DLD1 (cell line): ENCODE measurements at regions not wholly inside any gene's neighbourhood (a gene's known extent, or its start where the extent isn't known, plus 50 kb on each side); places are given as distances from the start of the nearest gene placed in this dataset.
"Not testable (repeated sequence)": the region's sequence is repeated elsewhere in the genome, so short reads cannot be mapped to it uniquely, and the experiment has no call there.

Experiments
- in situ Hi-C: cut with HindIII; loops from 2 replicates; pipeline ENCODE4 v1.10.0; 2017; ENCODE audit warnings: low sequenced_read_pairs

DNA sequence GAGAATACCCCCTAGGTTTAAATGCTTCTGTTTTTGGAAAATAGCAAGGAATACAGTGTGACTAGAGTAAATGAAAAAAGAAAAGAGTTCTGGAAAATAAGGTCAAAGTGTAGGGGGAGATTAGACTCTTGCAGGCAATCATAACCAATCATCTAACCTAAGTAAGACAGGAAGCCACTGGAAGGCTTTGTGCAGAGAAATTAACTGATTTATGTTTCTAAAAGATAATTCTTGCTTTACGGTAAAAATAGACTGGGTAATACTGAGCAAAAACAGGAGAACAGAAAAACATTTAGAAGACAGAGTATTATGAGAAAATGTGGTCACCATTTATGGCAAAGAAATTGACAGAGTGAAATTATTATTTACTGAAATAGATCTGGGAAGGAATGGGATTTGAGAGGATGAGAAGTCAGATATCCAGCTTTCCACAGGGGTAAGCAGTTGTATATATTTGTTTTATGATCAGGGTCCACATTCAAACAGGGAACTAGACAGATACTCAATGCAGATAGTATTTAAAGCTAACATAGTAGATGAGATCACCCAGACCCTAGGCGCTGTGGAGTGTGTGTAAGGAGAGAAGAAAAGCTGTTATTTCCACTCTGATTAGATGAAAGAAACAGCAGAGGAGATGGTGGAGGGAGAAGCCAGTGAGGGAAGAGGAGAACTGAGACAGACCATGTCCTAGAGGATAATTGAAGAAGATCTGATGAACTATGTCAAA lies 1225.3 kb downstream of the CDH11 start:
- in situ Hi-C loops, result no loop called here

DNA sequence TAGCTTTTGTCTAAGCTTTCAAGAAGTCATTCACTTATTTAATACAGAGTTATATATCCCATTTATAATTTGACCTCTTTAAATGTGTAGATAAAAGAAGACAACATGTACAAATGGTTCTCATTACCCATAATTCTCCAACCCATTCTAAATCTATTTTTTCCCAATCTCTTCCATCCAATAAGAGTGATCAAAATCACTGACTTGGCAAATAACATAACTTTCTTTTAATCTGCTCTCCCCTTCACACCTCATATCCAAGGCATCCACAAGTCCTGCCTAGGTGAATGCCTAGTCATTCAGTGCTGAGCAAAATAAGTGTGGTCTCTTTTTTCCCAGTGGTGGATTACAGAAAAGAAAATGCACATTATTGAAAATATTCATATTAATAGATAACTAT lies 1231.1 kb downstream of the CDH11 start:
- in situ Hi-C loops, result no loop called here

DNA sequence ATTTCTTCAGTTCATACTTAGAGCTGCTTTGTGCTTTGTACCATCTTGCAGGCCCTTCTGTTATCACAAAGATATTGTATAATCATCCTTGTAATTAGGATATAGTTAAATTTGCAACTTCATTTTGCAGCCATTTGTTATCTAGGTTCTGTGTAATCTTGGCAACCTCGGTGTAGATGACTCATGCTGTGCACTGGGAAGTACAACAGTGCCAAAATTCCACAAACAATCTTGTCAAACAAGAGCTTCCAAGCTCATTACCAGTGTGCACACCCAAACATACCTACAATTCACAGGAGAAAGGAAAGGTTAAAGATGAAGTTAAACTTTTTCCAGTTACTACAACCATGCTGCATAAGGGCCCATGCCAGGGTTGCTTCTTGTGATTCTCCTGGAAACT lies 1231.8 kb downstream of the CDH11 start:
- in situ Hi-C loops, result no loop called here

DNA sequence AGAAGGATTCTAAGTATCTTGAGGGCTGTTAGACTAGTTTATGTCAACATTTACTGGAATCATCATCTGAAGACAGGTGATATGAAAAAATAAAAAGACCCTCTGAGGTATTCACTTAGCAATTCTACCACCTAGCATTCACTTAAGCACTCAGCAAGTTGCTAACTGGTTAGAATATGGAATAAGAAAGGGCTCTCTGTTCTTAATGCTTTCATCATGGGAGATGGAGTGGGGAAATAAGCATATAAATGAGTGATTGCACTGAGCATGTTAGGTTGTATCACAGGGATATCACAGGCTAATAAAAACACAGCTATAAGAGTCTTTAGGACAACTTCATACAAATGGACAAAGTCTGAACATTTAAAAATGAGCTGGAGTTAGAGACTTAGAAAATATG lies 1238.8 kb downstream of the CDH11 start:
- in situ Hi-C loops, result no loop called here

DNA sequence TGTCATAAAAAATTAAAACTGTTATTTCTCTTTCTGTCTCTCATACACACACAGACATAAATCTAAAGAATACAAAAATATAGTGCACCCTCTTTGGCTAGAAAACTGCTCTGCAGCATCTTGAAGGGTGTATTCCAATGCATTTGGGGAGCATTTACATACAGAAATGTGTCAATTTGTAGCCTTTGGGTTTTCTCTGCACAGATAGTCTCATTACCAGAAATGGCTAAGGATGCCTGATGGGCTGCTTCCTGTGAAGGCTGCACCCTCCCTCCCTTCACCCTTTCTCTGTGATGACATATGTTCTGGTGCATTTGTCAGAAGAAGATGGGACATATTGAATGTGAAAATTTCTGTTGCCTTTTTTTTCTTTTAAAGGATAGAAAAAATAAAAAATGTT lies 1239.3 kb downstream of the CDH11 start:
- in situ Hi-C loops, result no loop called here

DNA sequence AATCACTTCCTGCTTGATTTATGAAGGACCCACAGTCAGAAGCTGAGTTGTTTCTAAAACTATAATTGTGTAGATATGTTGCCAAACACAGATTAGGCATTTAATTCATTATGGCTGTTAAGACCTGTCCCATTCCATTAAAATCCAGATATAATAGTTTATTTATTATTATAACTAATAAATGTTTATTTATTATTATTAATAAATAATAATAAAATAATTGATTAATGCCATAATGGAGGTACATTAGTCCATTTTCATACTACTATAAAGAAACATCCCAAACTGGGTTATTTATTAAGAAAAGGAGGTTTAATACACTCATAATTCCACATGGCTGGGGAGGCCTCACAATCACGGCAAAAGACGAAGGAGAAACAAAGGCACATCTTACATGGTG lies 1240.9 kb downstream of the CDH11 start:
- in situ Hi-C loops, result no loop called here

DNA sequence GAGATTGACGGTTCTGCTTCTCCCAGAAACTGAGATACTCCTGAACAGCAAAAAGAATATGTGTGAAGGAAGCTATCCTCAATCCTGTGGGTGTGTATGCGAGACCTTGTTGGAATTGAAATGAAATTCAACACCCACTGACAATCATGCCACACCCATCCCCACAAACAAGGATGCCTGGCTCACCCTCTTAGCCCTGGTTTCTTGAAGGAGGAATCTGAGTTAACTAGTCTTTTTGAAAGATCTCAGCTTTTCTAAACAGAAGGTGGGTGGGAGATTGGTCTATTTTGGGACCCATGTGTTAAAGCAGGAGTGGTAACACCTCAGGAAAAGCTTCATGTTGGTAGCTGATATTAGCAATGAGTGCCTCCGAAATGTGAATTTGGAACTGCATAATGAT lies 1244.5 kb downstream of the CDH11 start:
- in situ Hi-C loops, result no loop called here

DNA sequence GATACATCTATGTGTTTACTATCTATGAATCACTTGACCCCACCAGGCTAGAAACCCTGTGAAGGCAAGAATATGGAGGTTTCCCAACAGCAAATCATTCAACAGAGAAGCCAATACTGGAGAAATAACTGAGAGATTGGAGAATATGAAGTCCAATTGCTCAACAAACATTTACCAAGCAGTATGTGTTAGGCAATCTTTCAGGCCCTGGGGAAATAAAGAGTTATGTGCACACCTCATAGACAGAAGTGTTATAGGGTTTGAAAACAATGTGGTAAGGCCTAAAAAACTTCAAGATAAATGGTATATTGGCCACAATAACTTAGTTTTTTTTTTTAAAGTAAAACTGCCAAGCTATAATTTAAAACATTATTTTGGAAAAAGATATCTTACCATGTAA lies 1245.8 kb downstream of the CDH11 start:
- in situ Hi-C loops, result no loop called here

DNA sequence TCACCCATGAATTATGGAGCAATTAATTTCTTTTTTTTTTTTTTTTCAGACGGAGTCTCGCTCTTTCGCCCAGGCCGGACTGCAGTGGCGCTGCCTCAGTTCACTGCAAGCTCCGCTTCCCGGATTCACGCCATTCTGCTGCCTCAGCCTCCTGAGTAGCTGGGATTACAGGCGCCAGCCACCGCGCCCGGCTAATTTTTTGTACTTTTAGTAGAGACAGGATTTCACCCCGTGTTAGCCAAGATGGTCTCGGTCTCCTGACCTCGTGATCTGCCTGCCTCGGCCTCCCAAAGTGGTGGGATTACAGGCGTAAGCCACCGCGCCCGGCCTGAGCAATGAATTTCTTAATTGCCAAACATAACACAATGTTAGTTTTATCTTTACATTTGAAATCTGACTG lies 1261.2 kb downstream of the CDH11 start:
- in situ Hi-C loops, result not testable (repeated sequence)

DNA sequence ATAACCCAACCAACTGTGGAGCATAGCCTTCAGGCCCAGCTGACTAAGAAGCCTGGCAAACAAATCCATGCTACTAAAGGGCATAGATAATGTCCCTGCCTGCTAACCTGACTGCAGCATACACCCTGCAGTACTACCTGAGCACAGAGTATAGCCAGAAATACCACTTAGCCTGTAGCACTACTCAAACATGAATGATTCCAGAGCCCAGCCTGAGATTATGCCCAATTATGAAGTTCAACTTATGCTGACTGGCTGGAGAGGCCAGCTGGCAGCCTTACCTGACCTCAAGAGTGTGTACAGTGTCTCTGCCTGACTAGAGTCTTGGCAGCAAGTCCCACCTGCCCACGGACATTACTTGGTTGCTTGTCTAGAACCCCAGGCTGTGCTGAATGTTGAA lies 1265.3 kb downstream of the CDH11 start:
- in situ Hi-C loops, result no loop called here

DNA sequence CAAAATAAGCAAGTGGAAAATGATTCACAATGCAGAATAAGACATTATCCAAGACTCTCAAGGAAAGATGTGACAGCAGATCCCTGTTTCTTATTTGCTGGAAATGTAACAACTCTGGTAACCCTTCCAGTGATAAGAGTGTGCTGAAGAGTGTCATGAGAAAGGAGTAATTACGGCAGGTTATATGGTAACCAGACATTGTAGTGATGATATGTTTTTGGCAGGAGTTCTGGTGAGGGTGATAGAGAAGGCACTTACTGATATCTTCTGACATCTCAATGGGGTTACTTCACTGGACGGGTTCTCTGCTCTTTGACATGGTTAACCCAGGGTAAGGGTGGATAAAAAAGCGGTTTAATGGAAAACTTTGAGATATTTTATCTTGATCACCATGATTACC lies 1270.9 kb downstream of the CDH11 start:
- in situ Hi-C loops, result no loop called here

DNA sequence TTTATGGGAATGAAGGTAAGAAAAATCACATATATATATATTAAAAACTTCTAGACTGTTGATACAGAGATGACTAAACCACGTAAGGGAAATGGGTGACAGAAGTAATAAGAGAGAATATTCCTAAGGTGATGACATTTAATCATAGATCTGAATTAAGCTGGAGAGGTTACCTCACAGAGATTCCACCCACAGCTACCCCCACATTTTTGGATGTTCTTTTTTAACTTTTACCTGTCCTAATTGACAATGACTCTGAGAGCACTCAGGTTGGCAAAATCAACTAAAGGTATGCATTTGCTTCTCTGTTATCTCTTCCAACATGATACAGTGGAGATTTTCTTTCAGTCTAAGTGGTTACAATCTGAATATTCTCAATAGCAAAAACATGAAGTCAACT lies 1280.6 kb downstream of the CDH11 start:
- in situ Hi-C loops, result no loop called here

DNA sequence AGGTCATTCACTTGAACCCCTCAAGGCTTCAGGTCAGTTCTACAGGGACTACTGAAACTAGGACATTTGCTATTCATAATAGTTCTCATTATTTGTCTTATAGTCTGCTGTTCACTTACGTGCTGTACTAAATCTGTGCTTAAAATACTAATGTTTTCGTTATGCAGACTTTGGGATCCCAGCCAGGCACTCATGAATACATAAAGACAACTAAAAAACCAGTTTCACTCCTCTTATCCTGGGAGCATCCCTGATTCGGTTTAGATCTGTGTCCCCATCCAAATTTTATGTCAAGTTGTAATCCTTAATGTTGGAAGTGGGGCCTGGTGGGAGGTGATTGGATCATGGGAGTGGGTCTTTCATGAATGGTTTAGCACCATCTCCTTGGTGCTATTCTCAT lies 1291.8 kb downstream of the CDH11 start:
- in situ Hi-C loops, result no loop called here

DNA sequence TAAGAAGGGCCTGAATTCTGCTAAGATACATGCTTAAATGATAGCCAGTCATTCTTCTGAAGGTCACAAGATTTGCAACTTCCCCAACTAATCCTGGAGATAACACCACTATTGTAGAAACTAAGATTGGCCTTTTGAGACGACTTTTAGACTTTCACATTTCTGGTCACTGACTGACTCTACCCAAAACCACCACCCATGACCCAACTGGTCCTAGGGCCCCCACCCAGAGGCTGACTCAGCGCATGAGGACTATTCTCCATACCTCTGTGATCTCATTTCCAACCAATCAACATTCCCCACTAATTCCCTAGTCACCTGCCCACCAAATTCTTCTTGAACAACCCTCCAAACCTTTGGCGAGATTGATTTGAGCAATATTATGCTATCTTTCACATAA lies 1299.0 kb downstream of the CDH11 start:
- in situ Hi-C loops, result no loop called here

DNA sequence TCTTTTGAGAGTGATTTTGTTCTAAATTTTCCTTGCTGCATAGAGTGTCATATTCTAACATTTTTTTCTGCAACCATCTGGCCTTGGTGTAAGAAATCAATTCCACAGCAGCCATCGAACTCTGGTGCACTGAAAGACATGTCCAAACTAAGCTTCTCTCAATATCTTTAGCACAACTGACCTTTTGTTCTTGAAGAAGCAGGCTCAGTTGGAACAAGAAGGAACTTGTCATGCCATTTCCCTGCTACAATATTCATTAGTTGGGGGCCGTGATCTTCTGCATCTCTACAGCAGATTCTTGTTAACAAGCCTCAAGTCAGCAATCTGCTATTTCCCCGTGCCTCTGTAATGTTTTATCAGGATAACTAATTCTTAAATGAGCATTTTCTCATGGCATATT lies 1305.6 kb downstream of the CDH11 start:
- in situ Hi-C loops, result no loop called here

DNA sequence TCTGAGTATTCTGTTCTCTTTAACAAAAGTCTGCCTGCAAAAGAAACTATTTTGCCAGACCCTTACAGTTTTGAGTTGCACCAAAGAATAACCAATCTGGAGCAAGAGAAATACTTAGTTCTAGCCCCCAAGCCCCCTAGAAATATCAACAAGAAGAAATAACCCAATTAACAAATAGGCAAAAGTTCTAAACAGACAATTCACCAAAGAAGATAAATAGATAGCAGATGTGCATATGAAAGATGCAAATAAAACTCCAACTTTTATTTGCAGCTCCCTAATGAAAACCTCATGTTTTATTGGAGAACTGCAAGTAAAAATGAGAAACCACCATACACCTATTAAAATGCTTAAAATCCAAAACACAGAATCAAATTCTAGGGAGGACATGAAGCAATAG lies 1308.0 kb downstream of the CDH11 start:
- in situ Hi-C loops, result no loop called here

DNA sequence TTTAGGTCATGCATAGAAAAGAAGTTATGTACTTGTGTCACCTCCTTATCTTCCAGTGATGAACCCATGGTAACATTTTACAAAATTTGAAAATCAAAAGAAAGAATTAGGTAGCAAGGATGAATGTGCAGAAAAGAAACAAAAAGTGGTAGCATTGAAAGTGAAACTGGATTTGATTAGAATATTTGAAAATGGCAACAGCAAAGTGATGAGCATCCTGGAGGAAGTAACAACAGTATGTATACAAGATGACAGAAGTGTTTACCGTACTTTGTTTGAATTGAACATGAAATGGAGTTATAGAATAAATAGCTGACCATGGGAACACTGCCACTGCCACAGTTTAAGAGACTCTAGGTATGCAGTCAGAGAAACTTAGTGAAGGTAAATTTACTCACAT lies 1313.1 kb downstream of the CDH11 start:
- in situ Hi-C loops, result no loop called here

DNA sequence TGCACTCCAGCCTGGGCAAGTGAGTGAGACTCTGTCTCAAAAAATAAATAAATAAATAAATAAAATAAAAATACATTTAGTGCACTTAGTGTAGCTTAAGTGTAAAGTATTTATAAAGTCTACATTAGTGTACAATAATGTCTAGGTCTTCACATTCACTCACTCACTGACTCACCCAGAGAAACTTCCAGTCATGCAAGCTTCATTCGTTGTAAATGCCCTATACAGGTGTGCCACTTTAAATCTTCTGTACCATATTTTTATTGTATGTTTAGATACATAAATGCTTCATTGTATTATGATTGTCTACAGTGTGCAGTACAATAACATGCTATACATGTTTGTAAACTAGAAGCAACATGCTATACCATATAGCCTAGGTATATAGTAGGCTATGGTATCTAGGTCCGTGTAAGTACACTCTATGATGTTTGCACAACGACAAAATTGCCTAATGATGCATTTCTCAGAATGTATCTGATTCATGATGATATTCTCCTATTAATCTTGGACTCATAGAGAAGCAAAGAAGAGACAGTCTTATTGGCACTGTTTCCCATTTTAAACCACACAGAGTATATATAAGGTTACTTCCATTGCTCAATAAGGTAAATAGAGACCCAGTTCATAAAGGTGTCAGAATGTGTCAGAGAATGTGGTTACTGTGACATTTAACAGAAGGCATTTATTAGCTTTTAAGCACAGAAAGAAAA lies 1314.9 kb downstream of the CDH11 start:
- in situ Hi-C loops, result no loop called here

DNA sequence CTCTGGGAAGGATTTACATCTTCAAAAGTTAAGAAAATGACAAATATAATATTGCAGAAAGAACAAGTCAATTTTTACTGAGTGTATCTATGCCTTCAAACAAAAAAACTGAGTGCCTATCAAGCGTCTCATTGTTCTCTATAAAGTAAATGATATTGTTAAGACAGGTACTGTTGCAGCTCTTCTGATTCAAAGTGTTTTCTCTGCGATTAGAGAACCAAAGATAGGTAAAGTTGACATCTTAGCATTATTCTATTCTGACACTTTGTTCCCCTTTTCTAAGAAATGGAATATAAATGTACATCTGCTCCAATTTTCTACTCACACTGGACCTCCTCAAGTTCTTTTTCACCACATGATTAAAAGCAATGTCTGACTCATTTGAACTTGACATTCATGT lies 1317.7 kb downstream of the CDH11 start:
- in situ Hi-C loops, result no loop called here

DNA sequence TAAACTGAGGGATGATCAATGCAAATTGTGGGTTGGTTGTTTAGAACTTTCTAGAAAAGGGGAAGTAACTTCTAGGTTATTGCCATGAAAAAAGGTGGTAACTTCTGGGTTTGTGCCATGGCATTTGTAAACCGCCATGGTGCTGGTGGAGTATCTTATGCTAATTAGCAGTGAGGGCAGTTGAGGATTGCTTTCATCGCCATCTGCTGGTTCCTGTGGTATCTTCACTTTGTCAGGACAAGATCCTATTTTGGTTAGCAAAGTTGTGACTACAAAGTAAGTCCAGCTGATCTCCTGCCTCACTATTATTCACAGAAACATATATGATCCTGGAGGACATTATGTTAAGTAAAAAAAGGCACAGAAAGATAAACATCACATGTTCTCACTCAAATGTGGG lies 1332.3 kb downstream of the CDH11 start:
- in situ Hi-C loops, result no loop called here

DNA sequence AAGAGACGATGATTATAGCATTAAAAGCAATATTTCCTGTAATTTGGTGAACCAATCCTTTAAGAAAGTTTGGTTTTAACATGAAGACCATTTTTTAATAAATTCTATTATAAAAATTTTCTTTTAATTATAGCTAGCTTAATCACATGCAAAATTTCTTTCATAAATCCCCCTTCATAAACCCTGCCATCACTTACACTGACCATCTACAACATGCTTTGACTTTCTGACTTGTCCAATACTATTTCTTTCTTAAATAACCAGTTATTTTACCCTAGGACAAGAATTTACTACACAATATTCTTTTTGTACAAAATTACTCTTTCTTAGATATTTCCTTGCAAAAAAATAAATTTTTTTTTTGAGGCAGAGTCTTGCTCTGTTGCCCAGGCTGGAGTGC lies 1334.8 kb downstream of the CDH11 start:
- in situ Hi-C loops, result no loop called here

DNA sequence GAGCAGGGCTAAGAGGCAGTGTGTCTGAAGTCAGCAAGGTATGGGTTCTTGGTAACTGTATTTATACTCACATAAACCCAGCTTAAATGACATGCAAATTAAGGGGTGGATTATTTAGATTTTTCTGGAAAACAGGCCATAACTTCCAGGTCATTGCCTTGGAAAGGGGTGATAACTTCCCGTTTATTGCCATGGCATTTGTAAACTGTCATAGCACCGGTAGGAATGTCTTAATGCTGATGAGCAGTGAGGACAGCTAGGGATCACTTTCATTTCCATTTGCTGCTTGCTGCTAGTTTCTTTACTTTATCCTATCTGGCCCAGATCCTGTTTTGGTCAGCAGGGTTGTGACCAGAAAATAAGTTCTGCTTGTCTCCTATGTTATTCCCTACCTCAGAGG lies 1336.7 kb downstream of the CDH11 start:
- in situ Hi-C loops, result no loop called here

DNA sequence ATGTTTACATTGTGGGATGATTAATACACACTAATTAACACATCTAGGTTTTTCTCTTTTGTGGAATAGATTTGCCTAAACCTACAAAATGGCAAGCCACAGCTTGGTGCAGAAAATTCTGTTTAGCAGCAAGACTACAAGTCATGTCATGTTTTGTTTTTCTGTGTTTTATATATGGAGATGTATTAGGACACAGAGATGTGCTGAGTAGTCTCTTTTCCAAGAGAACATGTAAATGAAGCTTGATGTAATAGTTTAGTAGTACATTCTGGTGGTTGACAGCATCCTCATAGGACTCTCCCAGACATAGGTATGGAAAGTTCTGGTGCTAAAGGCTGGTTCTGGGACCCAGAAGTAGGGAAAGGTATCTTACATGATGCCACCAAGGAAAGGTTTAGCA lies 1345.4 kb downstream of the CDH11 start:
- in situ Hi-C loops, result no loop called here
